ENCODE measurements at regions not wholly inside any gene's neighbourhood (a gene's known extent, or its start where the extent isn't known, plus 50 kb on each side); places are given as distances from the start of the nearest gene placed in this dataset.

- no peak for TF ChIP-seq CTCF (IDR thresholded peaks at IDR 0.05)
- no peak for TF ChIP-seq POLR2A (IDR thresholded peaks at IDR 0.05)
Measured at GRCh38 chr5:26060212-26060611, 978.2 kb downstream of the CDH9 start.
